Daoy (cell line): ENCODE measurements at regions not wholly inside any gene's neighbourhood (a gene's known extent, or its start where the extent isn't known, plus 50 kb on each side); places are given as distances from the start of the nearest gene placed in this dataset.
A peak's percentile ranks its signal among the peaks of the same experiment; 100 is the strongest.
"Not testable (repeated sequence)": the region's sequence is repeated elsewhere in the genome, so short reads cannot be mapped to it uniquely, and the experiment has no call there.

Experiments used
- DNase-seq: peaks from one replicate; pipeline ENCODE4 v3.0.0-alpha.2; 2015; ENCODE audit warnings: low read depth

DNA sequence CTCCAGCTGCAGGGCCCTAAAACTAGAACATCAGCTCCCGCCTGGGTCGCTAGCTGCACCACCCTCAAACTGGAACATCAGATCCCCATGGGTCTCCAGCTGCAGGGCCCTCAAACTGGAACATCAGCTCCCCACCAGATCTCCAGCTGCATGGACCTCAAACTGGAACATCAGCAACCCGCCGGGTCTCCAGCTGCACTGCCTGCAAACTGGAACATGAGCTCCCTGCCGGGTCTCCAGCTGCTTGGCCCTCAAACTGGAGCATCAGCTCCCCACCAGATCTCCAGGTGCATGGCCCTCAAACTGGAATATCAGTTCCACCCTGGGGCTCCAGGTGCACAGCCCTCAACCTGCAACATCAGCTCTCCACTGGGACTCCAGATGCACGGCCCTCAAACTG, 82.7 kb downstream of the TFRC start:
- not testable (repeated sequence) for DNase-seq

DNA sequence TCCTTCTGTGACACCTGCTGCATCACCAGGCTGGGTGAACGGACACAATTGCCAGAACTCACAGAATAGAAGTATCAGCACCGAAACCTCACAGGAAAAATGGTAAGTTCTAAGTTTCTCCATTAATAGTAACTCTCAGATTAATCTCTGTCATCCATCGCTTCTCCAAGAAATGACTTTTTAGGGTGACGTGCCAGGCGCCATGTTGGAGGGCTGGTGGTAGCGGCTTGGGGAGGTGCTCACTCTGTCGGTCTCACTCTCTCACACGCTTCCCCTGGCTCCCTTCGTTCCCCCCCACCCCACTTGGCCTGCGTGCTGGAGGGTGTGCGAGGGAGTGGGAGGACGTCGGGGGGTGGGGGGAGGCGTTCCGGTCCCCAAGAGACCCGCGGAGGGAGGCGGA, 85.6 kb downstream of the TFRC start:
- DNase-seq = not testable (repeated sequence)

DNA sequence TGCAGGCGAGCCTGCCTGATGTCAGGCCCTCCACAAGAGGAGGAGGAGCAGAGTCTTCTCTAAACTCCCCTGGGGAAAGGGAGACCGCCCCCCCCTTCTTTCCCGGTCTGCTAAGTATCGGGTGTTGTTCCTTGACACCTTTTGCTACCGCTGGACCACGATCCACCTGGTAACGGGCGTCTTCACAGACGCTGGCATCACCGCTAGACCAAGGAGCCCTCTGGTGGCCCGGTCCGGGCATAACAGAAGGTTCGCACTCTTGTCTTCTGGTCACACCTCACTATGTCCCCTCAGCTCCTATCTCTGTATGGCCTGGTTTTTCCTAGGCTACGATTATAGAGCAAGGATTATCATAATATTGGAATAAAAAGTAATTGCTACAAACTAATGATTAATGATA, 86.0 kb upstream of the TNK2 start:
- DNase-seq = peak; percentile 47

DNA sequence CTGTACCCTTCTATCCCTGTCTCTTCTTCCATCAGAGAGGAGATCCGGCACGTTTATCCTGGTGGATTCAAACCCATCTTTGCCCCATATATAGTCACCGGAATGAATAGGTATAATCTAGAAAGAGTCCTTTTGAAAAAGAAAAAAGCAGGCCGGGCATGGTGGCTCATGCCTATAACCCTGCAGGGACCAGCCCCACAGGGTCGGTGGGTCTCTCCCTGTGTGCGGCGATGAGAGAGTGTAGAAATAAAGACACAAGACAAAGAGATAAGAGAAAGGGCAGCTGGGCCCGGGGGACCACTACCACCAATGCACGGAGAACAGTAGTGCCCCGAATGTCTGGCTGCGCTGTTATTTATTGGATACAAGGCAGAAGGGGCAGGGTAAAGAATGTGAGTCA, 85.3 kb upstream of the TNK2 start:
- DNase-seq = not testable (repeated sequence)

DNA sequence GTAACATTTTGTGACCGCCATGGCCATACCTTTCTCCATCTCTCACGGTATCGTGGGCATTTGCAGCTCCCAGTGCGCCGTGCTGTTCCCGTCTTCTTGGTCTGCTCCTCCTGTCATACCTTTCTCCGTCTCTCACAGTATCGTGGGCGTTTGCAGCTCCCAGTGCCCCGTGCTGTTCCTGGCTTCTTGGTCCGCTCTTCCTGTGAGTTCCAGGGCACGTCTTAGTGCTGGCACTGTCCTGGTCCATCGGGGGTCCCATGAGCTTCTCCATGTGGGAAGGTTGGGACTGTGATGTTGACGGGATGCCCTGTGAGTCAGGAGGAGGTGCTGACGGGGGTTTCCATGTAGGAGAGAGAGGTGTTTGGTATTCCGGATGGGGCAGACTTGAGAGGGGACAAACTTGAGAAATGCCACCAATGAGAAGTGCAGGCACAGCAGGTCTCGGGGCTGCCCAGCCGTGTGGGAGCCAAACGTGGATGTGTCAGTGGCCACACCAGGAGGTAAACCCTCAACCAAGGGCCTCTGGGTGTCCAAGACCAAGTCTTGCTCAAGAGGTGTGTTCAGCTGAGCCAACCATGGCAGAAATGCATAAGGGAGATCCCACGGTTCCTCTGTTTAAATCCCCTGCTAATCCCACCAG, 84.7 kb upstream of the TNK2 start:
- not testable (repeated sequence) for DNase-seq

DNA sequence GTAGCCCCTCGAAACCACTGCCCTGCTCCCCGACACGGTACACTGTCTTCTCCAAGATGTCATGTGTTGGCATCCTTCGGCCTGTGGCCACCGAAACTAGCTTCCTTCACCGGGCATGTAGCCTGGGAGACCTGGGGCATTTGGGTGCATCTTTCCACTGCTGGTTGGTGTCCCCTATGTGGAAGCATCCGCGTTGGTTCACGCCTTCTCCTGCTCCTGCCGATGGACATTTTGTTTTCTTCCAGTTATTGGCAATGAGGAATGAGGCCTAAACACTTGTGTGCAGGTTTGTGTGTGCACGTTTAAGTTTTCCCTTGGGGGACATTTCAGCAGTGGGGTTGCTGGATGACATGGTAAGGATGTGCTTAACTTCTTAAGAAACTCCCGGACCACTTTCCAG, 83.6 kb upstream of the TNK2 start:
- not testable (repeated sequence) for DNase-seq

DNA sequence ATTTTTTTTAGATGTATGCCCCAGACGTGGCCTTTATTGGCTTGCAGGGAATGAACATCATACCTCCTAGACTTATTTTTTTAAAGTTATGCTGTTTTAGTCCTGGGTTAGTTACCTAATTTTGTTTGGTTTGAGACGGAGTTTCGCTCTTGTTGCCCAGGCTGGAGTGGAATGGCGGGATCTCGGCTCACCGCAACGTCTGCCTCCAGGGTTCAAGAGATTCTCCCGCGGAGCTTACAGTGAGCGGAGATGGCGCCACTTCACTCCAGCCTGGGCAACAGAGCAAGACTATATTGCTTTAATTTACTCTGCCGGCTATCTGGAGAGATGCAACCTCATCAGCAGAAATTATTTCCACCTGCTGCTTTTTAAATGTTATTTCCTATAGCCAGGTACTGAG, 82.9 kb upstream of the TNK2 start:
- not testable (repeated sequence) for DNase-seq

DNA sequence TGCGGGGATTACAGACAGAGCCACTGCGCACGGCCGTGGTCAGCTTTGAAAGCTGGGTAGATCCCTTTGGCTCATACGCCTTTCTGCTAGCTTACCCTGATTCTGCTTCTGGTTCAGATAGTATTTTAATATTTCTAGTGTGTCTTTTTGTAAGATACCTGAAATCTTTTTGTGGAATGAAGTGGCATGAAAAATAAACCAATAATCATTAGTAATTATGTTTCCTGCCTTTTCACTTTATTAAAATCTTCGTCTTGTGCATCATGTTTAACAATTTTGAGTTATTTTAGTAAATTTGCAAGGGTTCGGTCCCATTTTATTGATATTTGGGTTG, 82.5 kb upstream of the TNK2 start:
- DNase-seq = not testable (repeated sequence)

DNA sequence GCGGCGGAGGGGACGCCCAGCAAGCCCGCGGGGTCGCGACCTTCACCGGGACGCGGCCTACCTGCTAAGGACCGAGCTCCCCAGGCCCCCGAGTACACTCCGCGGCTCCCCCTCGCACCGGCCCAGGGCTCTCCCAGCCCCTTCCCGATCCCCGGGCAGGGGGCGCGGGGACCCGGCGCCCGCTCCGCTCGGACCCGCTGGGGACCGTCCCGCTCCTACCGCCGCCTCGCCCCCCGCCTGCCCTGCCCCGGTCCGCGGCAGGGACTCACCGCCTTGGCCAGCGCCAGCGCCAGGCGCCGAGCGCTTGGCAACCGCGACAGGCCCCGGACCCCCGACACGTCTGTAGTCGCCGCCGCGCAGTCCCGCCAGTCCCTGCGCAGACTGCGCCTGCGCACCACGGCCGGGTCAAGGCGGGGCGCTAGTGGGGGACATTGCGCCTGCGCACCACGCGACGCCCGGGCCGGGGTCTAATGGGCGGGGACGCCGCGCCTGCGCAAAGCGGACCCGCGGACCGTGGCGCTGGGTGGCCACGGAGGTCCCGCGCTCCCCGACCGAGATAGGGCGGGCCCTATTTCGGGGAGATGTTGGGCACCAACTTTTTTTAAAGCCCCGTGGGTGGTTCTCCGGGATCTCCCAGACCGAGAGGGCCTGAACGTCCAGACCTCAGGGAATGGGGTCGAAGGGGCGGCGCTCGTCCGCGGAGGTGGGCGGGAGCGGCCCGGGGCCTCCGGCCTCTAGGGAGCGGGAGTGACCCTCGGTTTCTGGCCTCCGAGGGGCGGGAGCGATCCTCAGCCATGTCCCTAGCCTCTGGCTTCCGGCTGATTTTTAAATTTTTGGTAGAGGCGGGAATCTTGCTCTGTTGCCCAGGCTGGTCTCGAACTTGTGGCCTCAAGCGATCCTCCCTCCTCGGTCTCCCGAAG, 81.8 kb upstream of the TNK2 start:
- DNase-seq = peak; percentile 94

DNA sequence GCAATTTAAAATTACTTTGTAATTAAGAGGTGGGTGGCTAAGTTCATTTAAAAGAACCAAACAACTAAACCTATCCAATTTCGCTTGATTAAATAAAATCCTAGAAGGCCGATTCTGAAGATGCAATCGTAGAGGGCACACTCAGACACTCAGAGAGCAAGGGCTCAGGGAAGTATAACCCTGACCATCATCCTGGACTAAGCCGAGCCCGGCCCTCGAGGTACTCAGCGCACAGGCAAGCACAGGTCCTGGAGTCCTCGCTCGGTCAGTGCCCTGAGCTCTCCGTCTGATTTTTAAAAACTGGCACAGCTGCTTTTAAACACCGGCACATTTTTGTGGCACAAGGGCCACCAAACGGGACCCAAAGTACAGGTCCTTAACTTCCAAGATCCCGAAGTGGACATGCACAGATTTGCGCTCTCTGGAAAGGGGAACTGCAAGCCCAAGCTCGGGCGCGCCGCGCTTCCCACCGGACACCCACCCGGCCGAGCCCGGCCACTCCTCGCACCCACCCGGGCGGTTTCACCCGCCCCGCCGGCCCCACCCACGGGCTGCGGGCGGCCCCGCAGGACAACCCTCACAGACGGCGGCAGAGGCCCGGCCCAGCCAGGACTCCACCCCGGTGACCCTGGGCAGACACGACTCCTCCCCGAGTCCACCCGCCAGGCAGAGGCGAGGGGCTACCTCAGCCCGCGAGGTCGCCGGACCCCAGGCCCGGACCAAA, 81.0 kb upstream of the TNK2 start:
- not testable (repeated sequence) for DNase-seq

DNA sequence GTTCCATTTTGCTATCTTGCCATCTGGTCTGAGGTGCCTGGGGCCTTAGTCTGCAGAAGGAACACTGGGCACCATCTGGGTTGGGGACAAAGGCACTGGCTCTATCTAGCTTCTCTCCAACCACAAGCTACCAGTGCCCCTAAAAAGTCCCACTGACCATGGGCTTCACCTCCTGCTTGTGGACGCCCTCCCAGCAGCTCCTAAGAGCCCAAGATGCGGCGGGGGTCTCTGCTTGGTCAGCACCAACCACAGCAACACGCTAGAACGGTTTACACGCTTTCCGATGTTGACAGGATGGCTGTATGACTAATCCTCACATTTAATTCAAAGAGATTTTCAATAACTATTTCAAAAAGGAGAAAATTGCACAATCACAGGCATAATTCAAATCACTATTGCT, 80.4 kb upstream of the TNK2 start:
- DNase-seq = not testable (repeated sequence)

DNA sequence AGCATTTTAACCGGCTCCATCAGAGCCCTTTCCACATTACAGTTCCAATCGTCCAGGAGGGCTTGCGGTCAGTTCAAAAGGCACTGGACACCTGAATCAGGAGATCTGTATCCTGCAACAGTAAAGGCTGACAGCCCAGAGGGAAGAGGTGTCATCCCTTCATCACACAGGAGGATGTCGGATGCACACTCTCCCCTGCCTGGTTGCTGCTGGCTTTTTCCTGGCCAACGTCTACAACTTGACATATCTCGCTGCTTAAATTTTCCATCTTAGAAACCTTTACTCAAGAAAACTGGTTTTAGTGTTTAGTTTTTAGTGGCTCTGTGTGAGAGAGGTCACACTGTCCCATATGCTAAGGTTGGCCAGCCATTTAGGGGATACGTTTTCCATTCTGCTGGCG, 78.7 kb upstream of the TNK2 start:
- not testable (repeated sequence) for DNase-seq

DNA sequence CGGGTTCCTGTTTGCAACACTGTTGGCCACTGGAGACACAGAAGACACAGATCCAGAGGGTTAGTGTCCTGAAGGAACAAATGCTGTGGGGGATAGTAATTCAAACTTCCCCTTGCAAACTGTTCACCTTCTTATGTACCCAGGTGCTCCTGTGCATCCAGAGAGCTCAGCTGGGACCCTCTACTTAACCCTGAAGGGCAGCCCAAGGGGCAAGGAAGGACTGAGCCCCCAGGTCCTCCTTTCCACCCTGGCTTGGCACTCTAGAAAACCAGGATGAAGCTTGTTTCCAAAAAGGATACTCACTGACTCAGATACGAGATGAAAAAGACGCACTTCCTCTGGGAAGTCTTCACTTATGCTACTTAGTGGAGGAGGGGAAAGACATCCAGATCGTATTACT, 78.2 kb upstream of the TNK2 start:
- not testable (repeated sequence) for DNase-seq

DNA sequence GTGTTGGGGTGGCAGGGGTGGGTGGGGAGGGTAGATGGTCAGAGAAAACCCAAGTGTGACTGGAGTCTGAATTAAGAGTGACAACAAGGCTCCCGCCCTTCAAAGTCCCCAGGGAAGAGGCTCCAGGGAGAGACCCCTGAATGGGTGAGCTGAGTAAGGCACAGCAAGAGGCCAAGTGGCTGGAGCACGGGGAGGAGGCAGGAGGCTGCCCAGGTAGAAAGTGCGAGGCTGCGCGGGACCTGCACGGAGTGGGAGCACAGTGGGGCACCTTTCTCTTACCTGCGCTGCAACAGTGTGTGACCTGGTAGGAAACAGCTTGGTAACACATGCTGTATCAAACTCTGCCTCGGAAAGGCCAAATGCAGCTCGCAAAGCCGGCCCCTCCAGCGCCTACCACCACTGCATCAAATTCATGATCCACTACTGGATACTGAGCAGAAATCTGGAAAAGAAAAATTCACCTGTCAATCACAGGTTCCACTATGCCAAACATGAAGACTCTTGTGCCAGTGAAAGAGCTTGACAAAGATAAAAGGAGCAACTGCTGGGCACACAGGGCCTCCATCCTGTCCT, 77.1 kb upstream of the TNK2 start:
- DNase-seq = not testable (repeated sequence)

DNA sequence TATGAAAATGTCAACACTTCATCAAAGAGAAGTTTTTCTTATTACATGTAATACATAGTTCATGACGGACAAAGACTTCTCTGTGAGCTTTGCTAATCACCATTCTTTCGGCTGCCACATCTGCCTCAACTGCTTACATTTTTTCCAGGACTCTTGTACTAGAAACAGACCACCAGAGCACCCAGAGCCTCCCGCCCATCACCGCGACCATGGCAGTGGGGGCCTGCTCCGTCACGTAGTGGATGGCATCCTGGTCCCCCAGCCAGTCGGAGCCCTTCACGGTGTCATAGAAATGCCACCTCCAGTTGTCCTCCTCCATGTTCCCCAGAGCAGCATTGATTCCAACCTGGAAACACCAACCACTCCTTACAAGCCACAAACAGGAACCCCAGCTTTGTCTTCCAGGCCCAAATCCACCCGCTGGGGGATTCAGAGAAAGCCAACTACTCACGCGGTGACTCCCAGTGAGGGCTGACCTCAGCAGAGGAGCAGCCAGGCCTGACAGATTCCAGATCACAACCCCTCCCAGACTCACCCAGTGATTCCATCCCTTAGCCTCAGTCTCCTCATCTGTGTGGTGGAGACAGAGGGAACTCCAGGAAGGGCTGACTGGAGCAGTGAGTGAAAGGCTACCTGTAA, 76.2 kb upstream of the TNK2 start:
- not testable (repeated sequence) for DNase-seq

DNA sequence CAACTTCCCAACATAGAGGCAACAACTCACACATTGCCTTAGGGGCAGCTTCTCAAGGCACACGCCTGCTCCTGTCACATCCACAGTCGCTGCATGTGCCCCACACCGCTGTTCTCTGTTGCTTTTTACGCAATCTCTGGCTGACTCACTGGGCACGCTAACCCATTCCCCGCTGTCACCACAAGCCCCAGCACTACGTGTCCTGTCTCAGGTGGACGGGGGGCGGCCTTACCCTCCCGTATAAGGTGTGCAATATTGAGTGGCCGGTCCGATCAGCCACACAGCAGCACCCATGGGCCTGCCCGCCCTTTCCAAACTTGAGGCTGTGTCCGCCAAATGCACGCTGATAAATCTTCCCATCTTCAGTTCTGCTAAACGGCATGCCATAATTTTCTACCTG, 75.5 kb upstream of the TNK2 start:
- DNase-seq = not testable (repeated sequence)

DNA sequence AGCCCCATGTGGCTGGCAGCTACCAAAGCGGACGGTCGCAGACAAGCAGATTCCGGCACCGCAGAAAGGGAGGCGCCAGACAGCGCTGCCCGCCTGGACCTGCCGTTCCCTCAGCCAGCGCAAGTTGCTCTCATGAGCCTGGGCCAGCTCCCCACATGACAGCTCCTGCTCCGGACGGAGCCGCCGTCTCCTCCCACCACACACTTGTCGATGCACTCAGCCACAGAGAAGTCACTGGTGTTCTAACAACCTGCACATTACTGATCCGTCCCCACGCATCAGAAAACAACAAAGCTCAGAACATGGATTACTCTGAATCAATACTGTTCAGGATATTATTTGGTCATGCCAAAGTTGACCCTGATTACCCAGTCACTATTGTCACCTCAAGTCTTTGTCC, 74.4 kb upstream of the TNK2 start:
- not testable (repeated sequence) for DNase-seq

DNA sequence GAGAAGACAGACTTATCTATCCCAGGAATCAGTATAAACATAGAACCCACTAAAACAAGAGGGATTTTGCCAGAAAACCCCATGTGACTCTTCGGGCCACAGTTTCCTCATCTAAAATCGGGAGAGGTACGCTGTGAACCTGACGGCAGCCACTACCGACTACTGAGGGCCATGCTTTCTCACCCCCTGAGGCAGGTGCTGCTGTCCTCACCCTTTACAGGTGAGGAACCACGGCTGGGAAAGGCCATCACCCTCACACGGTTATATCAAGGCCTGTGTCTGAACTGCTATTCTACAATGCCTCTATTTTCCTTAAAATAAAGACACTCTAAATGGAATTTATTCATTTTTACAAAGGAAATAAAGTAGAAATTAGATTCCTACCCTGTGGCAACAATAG, 73.4 kb upstream of the TNK2 start:
- DNase-seq = not testable (repeated sequence)

DNA sequence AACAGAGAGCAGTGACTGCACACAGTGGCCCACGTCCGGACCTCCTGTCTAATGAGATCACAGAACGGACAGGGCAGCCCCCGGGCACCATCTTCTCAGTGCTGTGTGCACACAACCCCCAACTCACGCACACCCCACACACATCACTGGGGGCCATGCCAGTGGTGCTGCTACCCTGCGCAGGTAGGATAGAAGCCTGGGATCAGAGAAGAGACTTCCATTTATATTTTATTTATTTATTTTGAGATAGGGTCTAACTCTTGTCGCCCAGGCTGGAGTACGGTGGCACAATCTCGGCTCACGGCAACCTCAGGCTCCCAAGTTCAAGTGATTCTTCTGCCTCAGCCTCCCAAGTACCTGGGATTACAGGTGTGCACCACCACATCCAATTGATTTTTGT, 71.5 kb upstream of the TNK2 start:
- not testable (repeated sequence) for DNase-seq

DNA sequence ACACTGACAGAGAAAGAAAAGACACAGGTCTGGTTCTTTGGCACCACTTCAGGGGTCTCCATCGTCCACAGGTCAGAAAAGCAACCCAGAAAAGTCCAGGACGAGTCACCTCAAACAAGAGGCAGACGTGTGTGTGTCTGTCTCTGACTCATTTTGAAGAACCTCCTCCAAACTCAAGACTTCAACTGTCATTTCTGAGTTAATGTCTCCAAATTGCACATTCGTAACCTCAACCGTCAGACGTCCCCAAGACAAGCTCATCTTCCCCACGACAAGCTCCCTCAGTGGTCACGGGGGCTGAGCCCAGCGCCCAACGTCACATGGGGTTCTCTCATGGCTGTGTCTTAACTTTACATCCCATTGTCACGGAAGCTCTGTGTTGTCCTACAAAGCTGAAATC, 70.2 kb upstream of the TNK2 start:
- DNase-seq = not testable (repeated sequence)

DNA sequence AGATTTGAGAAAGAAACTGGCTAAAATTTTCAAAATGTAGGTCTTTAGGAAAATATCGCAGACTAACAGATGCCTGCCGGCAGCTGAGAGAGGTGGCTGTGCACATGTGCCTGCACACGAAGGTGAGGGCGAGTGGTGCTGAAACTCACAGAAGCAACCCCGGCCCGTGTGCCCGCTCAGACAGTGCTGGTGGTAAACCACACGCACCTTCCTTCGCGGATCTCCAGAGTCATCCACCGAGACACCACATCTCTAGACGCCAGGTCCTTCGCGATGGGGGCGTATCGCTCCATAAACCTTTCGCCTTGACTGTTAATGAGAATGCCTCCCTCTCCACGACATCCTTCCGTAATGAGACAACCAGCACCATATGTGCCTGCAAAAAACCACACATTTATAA, 68.5 kb upstream of the TNK2 start:
- not testable (repeated sequence) for DNase-seq

DNA sequence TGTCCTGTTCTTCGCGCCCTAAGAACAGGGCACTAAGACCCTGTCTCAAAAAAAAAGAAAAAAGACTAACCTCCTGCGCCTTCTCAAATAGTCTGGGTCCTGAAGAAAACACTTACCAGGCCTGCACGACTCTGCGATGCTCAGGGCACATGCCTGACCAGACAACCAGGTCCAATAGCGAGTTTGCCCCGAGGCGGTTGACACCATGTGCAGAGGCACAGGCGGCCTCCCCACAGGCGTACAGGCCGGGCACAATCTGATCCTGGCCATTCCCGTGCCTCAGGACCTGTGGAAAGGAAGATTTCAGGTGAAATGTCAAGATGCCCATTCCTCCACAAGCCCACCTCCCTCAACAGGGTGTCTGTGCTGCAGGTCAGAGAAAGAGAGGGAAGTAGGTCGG, 65.9 kb upstream of the TNK2 start:
- DNase-seq = not testable (repeated sequence)
